SK-N-MC (cell line): ENCODE measurements at regions not wholly inside any gene's neighbourhood (a gene's known extent, or its start where the extent isn't known, plus 50 kb on each side); places are given as distances from the start of the nearest gene placed in this dataset.

Experiments
- EZH2 ChIP-seq: fragments of 200-600 bp; sonication (generic); IDR thresholded peaks from one replicate; pipeline ENCODE4 v1.6.1; 2017; ENCODE audit warnings: antibody characterized with exemption
- FOXP2 ChIP-seq: optimal IDR thresholded peaks from 2 replicates; pipeline ENCODE3; 2011; ENCODE audit warnings: mild to moderate bottlenecking, moderate library complexity; ENCODE audit not compliant: insufficient read depth; ENCODE audit errors: extremely low read length, control extremely low read depth
- POLR2AphosphoS5 ChIP-seq: IDR thresholded peaks from 2 replicates; pipeline ENCODE4 v1.6.1; 2012; ENCODE audit warnings: mild to moderate bottlenecking, low read depth, low read length, borderline replicate concordance

GRCh38 chr7:63925262-63925625 is 73.4 kb upstream of the ZNF722 start:
- TF ChIP-seq POLR2AphosphoS5 (no peak), EZH2 (no peak), FOXP2 (no peak)
